IMR-90 (cell line): ENCODE measurements at regions not wholly inside any gene's neighbourhood (a gene's known extent, or its start where the extent isn't known, plus 50 kb on each side); places are given as distances from the start of the nearest gene placed in this dataset.

Experiments used
- ATAC-seq: fragments of 200-7000 bp; cut with Tn5 transposase; 2 replicates; pipeline ENCODE4 v1.9.1; 2020; ENCODE audit warnings: low read depth, mild to moderate bottlenecking, moderate library complexity
- BruUV-seq: library from RNA; stranded (reverse); fragments of 400-500 nt; replicated peaks from 2 replicates; lab custom pipeline; 2021; lab: Mats Ljungman, UMichigan
- CTCF ChIA-PET: fragments of 300-600 bp; formaldehyde crosslinking; extraction: SDS; loops from one replicate; lab custom pipeline; 2021; ENCODE audit warnings: antibody characterized with exemption; lab: Yijun Ruan, JAX
- POLR2A ChIA-PET: fragments of 300-600 bp; sonication (Branson Sonifier 250); formaldehyde crosslinking; loops from one replicate; lab custom pipeline; 2022; ENCODE audit warnings: antibody characterized with exemption; ENCODE audit not compliant: unreplicated experiment; lab: Charles Lee
- DNase-seq: peaks from one replicate; pipeline ENCODE4 v3.0.0; 2013
- H2AFZ ChIP-seq: replicated peaks from 2 replicates; pipeline ENCODE3; 2013; ENCODE audit warnings: low read length, mild to moderate bottlenecking; ENCODE audit not compliant: poor library complexity
- H2AK5ac ChIP-seq: 2 replicates; pipeline ENCODE4 v1.6.1; 2013; ENCODE audit warnings: low read depth, low read length, inconsistent platforms
- H2AK9ac ChIP-seq: replicated peaks from 2 replicates; pipeline ENCODE3; 2013; ENCODE audit warnings: mild to moderate bottlenecking, low read depth, low read length, moderate library complexity; ENCODE audit not compliant: poor library complexity
- H2BK120ac ChIP-seq: 2 replicates; pipeline ENCODE4 v1.6.1; 2013; ENCODE audit warnings: low read depth, low read length, inconsistent platforms
- H2BK15ac ChIP-seq: 3 replicates; pipeline ENCODE4 v1.6.1; 2013; ENCODE audit warnings: low read depth, low read length, inconsistent platforms
- H2BK20ac ChIP-seq: 2 replicates; pipeline ENCODE4 v1.6.1; 2013; ENCODE audit warnings: low read depth, mild to moderate bottlenecking, inconsistent platforms, low read length, moderate library complexity
- H2BK5ac ChIP-seq: 2 replicates; pipeline ENCODE4 v1.6.1; 2013; ENCODE audit warnings: mild to moderate bottlenecking, low read depth, low read length, inconsistent platforms; ENCODE audit not compliant: poor library complexity, severe bottlenecking
- H3K14ac ChIP-seq: replicated peaks from 2 replicates; pipeline ENCODE4 v1.6.1; 2013; ENCODE audit warnings: low read depth, low read length, inconsistent platforms
- H3K18ac ChIP-seq: 2 replicates; pipeline ENCODE4 v1.6.1; 2013; ENCODE audit warnings: low read depth, low read length, control low read depth
- H3K23ac ChIP-seq: 2 replicates; pipeline ENCODE4 v1.6.1; 2013; ENCODE audit warnings: low read depth, low read length, inconsistent platforms
- H3K27ac ChIP-seq: 2 replicates; pipeline ENCODE4 v1.5.1; 2013; ENCODE audit warnings: mild to moderate bottlenecking, control low read depth, low read length; ENCODE audit not compliant: insufficient read depth
- H3K27me3 ChIP-seq: 2 replicates; pipeline ENCODE4 v1.6.1; 2013; ENCODE audit warnings: low read length; ENCODE audit not compliant: control insufficient read depth, insufficient read depth
- H3K36me3 ChIP-seq: 2 replicates; pipeline ENCODE4 v1.6.1; 2013; ENCODE audit warnings: low read length, mixed read lengths; ENCODE audit not compliant: control insufficient read depth, insufficient read depth
- H3K4ac ChIP-seq: 2 replicates; pipeline ENCODE4 v1.6.1; 2013; ENCODE audit warnings: low read depth, low read length, inconsistent platforms
- H3K4me1 ChIP-seq: 2 replicates; pipeline ENCODE4 v1.6.1; 2013; ENCODE audit warnings: low read length, mixed read lengths; ENCODE audit not compliant: control insufficient read depth, insufficient read depth
- H3K4me2 ChIP-seq: 2 replicates; pipeline ENCODE4 v1.6.1; 2013; ENCODE audit warnings: low read depth, mild to moderate bottlenecking, control low read depth, low read length, moderate library complexity
- H3K4me3 ChIP-seq: 2 replicates; pipeline ENCODE4 v1.5.1; 2013; ENCODE audit warnings: low read depth, mild to moderate bottlenecking, control low read depth, low read length, moderate library complexity; ENCODE audit not compliant: insufficient read depth
- H3K56ac ChIP-seq: 2 replicates; pipeline ENCODE4 v1.6.1; 2013; ENCODE audit warnings: low read length, inconsistent platforms; ENCODE audit not compliant: insufficient read depth; ENCODE audit errors: extremely low read depth
- H3K79me1 ChIP-seq, 2 experiments: 2 replicates each; pipeline ENCODE4 v1.6.1; 2013; ENCODE audit warnings: low read length in 2 of 2, inconsistent platforms in 1 of 2, low read depth in 1 of 2
- H3K9ac ChIP-seq: 2 replicates; pipeline ENCODE4 v1.6.1; 2013; ENCODE audit warnings: low read depth, low read length, control low read depth
- H3K9me1 ChIP-seq: 2 replicates; pipeline ENCODE4 v1.6.1; 2013; ENCODE audit warnings: low read length, inconsistent platforms; ENCODE audit not compliant: insufficient read depth
- H3K9me3 ChIP-seq: 2 replicates; pipeline ENCODE4 v1.6.1; 2013; ENCODE audit warnings: low read length; ENCODE audit not compliant: control insufficient read depth, insufficient read depth
- H4K20me1 ChIP-seq: 2 replicates; pipeline ENCODE4 v1.6.1; 2013; ENCODE audit warnings: low read length, inconsistent platforms; ENCODE audit not compliant: insufficient read depth
- H4K5ac ChIP-seq: 2 replicates; pipeline ENCODE4 v1.6.1; 2013; ENCODE audit warnings: mild to moderate bottlenecking, low read depth, low read length, control low read depth
- H4K8ac ChIP-seq, 2 experiments: 2 replicates each; pipeline ENCODE4 v1.6.1; 2013; ENCODE audit warnings: low read depth in 2 of 2, low read length in 2 of 2, control low read depth in 1 of 2, inconsistent platforms in 1 of 2
- H4K91ac ChIP-seq: 2 replicates; pipeline ENCODE4 v1.6.1; 2013; ENCODE audit warnings: low read depth, low read length, inconsistent platforms; ENCODE audit not compliant: insufficient read depth
- BHLHE40 ChIP-seq: fragments of 150-350 bp; IDR thresholded peaks from 2 replicates; pipeline ENCODE4 v1.6.1; 2016; ENCODE audit warnings: mild to moderate bottlenecking, low read depth, low read length
- MAZ ChIP-seq: IDR thresholded peaks from 2 replicates; pipeline ENCODE4 v1.6.1; 2012; ENCODE audit warnings: low read depth, mild to moderate bottlenecking, low read length, improper control_type of control experiment, moderate library complexity, borderline replicate concordance
- POLR2A ChIP-seq: IDR thresholded peaks from 2 replicates; pipeline ENCODE4 v1.6.1; 2012; ENCODE audit warnings: mild to moderate bottlenecking, low read depth, low read length
- SMC3 ChIP-seq: fragments of 150-350 bp; IDR thresholded peaks from 2 replicates; pipeline ENCODE4 v1.6.1; 2016; ENCODE audit warnings: low read depth, mild to moderate bottlenecking, antibody characterized with exemption, low read length, moderate library complexity
- WGBS, 2 experiments: methylation state at CpG; one replicate each; pipeline versions ENCODE4 v1.1.5 to v1.1.7; 2013; ENCODE audit warnings: missing lambda C conversion rate in 2 of 2; ENCODE audit not compliant: insufficient read length in 1 of 2; ENCODE audit errors: extremely low coverage in 2 of 2; 5-methylcytosine and 5-hydroxymethylcytosine counted together
- dilution Hi-C: fragments of 300-500 bp; cut with HindIII; formaldehyde crosslinking; loops from one replicate; pipeline ENCODE4 v1.14.3; 2018; ENCODE audit warnings: low sequenced_read_pairs; ENCODE audit not compliant: unreplicated experiment
- in situ Hi-C: fragments of 300-500 bp; cut with MboI; formaldehyde crosslinking; loops from 3 replicates; pipeline ENCODE4 v1.14.3; 2019; ENCODE audit warnings: low sequenced_read_pairs, inconsistent platforms, mixed read lengths
- intact Hi-C: fragments of 100-400 bp; cut with micrococcal nuclease; formaldehyde crosslinking; loops from 2 replicates; pipeline ENCODE4 v1.10.0; 2022
- TF ChIP-seq, protein P1 (sequence below): conservative IDR thresholded peaks from 2 replicates; pipeline ENCODE4 v1.5.1; 2012; ENCODE audit warnings: mild to moderate bottlenecking, low read depth, low read length, improper control_type of control experiment
- TF ChIP-seq, protein P2 (sequence below): fragments of 150-350 bp; IDR thresholded peaks from 2 replicates; pipeline ENCODE4 v1.6.1; 2016; ENCODE audit warnings: low read depth, mild to moderate bottlenecking, low read length, moderate library complexity, borderline replicate concordance
- TF ChIP-seq, protein P3 (sequence below): fragments of 150-350 bp; IDR thresholded peaks from 2 replicates; pipeline ENCODE4 v1.6.1; 2017; ENCODE audit warnings: mild to moderate bottlenecking, antibody characterized with exemption, low read length, low read depth

DNA sequence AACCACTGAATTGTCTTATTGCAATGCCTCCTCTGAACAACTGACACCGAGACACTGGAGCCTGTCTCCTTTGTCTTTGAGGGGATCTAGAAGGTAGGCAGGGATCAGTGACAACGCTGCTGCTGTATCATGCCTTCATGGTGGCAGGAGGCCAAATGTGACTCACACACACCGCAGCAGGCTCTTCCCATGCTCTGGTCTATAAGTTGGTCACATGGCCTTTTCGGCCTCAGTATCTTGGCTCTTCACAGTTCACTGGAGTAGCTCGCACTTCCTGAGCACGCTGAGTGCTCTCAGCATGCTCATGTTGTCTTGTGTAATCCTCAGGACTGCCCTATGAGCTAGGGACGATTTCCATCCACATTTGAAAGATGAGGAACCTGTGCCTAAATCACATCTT, 167.4 kb upstream of the PCSK2 start:
- WGBS, 2 experiments: 54% methylated on average over 5 of the region's 7 CpGs; no CpG with 5 or more reads in 1 of the 2 experiments
- dilution Hi-C loops: no loop called here
- no peak overlapping the region for H2AFZ ChIP-seq

More for the DNA sequence above, 167.4 kb upstream of the PCSK2 start:
- H2AK5ac ChIP-seq: no peak overlapping the region
- H2BK5ac ChIP-seq: no peak overlapping the region
- H3K4ac ChIP-seq: no peak overlapping the region
- H3K27ac ChIP-seq: no peak overlapping the region
- CTCF ChIA-PET: interaction anchor here (0.6 kb wide), 1 partner anchor 255 kb away, joined by 7 read pairs; no protein-coding TSS in a partner anchor
- no peak overlapping the region for H2BK15ac ChIP-seq
- intact Hi-C loops: no loop called here
- BruUV-seq: no TSS peak
- H4K8ac ChIP-seq: no peak overlapping the region
- no peaks in the 10 kb centered on the region for H3K9me1 ChIP-seq
- H3K4me3 ChIP-seq: no peak overlapping the region
- no peak overlapping the region for H3K9ac ChIP-seq
- no peaks in the 10 kb centered on the region for H3K36me3 ChIP-seq
- no peaks in the 10 kb centered on the region for H3K27me3 ChIP-seq
- no peak overlapping the region for H4K91ac ChIP-seq
- TF ChIP-seq SMC3 (no peak), MAZ (no peak), POLR2A (no peak), BHLHE40 (no peak)
- TF ChIP-seq, protein P1, sequence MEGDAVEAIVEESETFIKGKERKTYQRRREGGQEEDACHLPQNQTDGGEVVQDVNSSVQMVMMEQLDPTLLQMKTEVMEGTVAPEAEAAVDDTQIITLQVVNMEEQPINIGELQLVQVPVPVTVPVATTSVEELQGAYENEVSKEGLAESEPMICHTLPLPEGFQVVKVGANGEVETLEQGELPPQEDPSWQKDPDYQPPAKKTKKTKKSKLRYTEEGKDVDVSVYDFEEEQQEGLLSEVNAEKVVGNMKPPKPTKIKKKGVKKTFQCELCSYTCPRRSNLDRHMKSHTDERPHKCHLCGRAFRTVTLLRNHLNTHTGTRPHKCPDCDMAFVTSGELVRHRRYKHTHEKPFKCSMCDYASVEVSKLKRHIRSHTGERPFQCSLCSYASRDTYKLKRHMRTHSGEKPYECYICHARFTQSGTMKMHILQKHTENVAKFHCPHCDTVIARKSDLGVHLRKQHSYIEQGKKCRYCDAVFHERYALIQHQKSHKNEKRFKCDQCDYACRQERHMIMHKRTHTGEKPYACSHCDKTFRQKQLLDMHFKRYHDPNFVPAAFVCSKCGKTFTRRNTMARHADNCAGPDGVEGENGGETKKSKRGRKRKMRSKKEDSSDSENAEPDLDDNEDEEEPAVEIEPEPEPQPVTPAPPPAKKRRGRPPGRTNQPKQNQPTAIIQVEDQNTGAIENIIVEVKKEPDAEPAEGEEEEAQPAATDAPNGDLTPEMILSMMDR: no peak
- TF ChIP-seq, protein P2, sequence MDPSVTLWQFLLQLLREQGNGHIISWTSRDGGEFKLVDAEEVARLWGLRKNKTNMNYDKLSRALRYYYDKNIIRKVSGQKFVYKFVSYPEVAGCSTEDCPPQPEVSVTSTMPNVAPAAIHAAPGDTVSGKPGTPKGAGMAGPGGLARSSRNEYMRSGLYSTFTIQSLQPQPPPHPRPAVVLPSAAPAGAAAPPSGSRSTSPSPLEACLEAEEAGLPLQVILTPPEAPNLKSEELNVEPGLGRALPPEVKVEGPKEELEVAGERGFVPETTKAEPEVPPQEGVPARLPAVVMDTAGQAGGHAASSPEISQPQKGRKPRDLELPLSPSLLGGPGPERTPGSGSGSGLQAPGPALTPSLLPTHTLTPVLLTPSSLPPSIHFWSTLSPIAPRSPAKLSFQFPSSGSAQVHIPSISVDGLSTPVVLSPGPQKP: no peak
- TF ChIP-seq, protein P3, sequence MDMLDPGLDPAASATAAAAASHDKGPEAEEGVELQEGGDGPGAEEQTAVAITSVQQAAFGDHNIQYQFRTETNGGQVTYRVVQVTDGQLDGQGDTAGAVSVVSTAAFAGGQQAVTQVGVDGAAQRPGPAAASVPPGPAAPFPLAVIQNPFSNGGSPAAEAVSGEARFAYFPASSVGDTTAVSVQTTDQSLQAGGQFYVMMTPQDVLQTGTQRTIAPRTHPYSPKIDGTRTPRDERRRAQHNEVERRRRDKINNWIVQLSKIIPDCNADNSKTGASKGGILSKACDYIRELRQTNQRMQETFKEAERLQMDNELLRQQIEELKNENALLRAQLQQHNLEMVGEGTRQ: peak; percentile 80
- no peak overlapping the region for H3K14ac ChIP-seq
- in situ Hi-C loops: no loop called here
- POLR2A ChIA-PET: no interaction called here
- no peaks in the 10 kb centered on the region for H4K20me1 ChIP-seq
- no peak overlapping the region for H2BK120ac ChIP-seq
- DNase-seq (peak; percentile 75), ATAC-seq (peak; percentile 64)
- H3K23ac ChIP-seq: no peak overlapping the region
- H4K5ac ChIP-seq: no peak overlapping the region
- H3K9me3 ChIP-seq: peaks cover 7% of the 10 kb centered on the region
- H3K18ac ChIP-seq: no peak overlapping the region
- H2AK9ac ChIP-seq: no peak overlapping the region
- H3K56ac ChIP-seq: no peak overlapping the region
- no peaks in the 10 kb centered on the region for H3K79me1 ChIP-seq
- no peak overlapping the region for H2BK20ac ChIP-seq
- H3K4me1 ChIP-seq: 0 out of 2 replicates have a peak, but pooled peaks cover 2% of the 10 kb centered on the region
- H3K4me2 ChIP-seq: no peak overlapping the region
